ENCODE measurements at regions not wholly inside any gene's neighbourhood (a gene's known extent, or its start where the extent isn't known, plus 50 kb on each side); places are given as distances from the start of the nearest gene placed in this dataset.

DNA sequence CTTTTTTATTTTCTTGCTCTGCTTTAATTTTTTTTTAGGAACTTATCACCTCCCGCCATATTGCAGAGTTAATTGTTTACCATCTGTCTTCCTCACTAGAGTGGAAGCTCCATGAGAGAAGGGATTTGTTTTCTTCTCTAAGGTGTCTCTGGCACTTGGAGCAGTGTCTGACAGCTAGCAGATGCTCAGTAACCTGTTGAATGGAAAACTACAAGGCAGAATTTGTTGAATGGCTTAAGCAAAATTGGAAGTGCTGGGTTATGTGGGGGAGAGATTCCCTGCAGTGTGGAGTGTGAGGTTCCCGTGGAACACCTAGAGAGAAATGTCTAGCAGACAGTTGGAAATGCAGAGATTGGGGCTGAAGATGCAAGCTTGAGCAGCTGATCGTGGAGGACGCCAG is 59.5 kb upstream of the PARP1 start:
- TF ChIP-seq, protein P1, sequence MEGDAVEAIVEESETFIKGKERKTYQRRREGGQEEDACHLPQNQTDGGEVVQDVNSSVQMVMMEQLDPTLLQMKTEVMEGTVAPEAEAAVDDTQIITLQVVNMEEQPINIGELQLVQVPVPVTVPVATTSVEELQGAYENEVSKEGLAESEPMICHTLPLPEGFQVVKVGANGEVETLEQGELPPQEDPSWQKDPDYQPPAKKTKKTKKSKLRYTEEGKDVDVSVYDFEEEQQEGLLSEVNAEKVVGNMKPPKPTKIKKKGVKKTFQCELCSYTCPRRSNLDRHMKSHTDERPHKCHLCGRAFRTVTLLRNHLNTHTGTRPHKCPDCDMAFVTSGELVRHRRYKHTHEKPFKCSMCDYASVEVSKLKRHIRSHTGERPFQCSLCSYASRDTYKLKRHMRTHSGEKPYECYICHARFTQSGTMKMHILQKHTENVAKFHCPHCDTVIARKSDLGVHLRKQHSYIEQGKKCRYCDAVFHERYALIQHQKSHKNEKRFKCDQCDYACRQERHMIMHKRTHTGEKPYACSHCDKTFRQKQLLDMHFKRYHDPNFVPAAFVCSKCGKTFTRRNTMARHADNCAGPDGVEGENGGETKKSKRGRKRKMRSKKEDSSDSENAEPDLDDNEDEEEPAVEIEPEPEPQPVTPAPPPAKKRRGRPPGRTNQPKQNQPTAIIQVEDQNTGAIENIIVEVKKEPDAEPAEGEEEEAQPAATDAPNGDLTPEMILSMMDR (IDR thresholded peaks at IDR 0.05; ENCODE audit: insufficient read depth, low read length) = no peak
- TF ChIP-seq SPI1 (IDR thresholded peaks at IDR 0.05; ENCODE audit: borderline replicate concordance, low read depth) = no peak
- TF ChIP-seq, protein P2, sequence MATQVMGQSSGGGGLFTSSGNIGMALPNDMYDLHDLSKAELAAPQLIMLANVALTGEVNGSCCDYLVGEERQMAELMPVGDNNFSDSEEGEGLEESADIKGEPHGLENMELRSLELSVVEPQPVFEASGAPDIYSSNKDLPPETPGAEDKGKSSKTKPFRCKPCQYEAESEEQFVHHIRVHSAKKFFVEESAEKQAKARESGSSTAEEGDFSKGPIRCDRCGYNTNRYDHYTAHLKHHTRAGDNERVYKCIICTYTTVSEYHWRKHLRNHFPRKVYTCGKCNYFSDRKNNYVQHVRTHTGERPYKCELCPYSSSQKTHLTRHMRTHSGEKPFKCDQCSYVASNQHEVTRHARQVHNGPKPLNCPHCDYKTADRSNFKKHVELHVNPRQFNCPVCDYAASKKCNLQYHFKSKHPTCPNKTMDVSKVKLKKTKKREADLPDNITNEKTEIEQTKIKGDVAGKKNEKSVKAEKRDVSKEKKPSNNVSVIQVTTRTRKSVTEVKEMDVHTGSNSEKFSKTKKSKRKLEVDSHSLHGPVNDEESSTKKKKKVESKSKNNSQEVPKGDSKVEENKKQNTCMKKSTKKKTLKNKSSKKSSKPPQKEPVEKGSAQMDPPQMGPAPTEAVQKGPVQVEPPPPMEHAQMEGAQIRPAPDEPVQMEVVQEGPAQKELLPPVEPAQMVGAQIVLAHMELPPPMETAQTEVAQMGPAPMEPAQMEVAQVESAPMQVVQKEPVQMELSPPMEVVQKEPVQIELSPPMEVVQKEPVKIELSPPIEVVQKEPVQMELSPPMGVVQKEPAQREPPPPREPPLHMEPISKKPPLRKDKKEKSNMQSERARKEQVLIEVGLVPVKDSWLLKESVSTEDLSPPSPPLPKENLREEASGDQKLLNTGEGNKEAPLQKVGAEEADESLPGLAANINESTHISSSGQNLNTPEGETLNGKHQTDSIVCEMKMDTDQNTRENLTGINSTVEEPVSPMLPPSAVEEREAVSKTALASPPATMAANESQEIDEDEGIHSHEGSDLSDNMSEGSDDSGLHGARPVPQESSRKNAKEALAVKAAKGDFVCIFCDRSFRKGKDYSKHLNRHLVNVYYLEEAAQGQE (IDR thresholded peaks at IDR 0.05; ENCODE audit: insufficient replicate concordance, low read depth) = no peak
- no peak for TF ChIP-seq POLR2AphosphoS5 (IDR thresholded peaks at IDR 0.05; ENCODE audit: low read depth)

Data from HL-60 (cell line).